Upper lobe of right lung (tissue), 1 donor: ENCODE measurements at regions not wholly inside any gene's neighbourhood (a gene's known extent, or its start where the extent isn't known, plus 50 kb on each side); places are given as distances from the start of the nearest gene placed in this dataset.

Source experiments
- ATAC-seq: fragments of 200-7000 bp; cut with Tn5 transposase; one replicate; pipeline ENCODE4 v1.9.1; 2020; ENCODE audit warnings: mild to moderate bottlenecking, moderate library complexity
- DNase-seq: peaks from one replicate; pipeline ENCODE4 v3.0.0-alpha.2; 2020
- H3K27ac ChIP-seq: fragments of 200-600 bp; one replicate; pipeline ENCODE4 v1.8.0; 2022
- H3K27me3 ChIP-seq: fragments of 200-600 bp; one replicate; pipeline ENCODE4 v1.8.0; 2022; ENCODE audit warnings: mild to moderate bottlenecking
- H3K36me3 ChIP-seq: fragments of 200-600 bp; one replicate; pipeline ENCODE4 v1.8.0; 2022
- H3K4me1 ChIP-seq: fragments of 200-600 bp; one replicate; pipeline ENCODE4 v1.8.0; 2022
- H3K4me3 ChIP-seq: fragments of 200-600 bp; one replicate; pipeline ENCODE4 v1.8.0; 2022; ENCODE audit warnings: mild to moderate bottlenecking
- H3K9me3 ChIP-seq: fragments of 200-600 bp; one replicate; pipeline ENCODE4 v1.8.0; 2022
- intact Hi-C: fragments of 100-400 bp; cut with DNase I; formaldehyde crosslinking; loops from one replicate; pipeline ENCODE4 v1.11.0; 2022
- TF ChIP-seq, protein P1 (sequence below): fragments of 200-600 bp; IDR thresholded peaks from one replicate; pipeline ENCODE4 v1.8.0; 2022; ENCODE audit warnings: antibody characterized with exemption
- donor health status: DM: no; HTN: yes; CAD: no; lungs with severe emphysema.

DNA sequence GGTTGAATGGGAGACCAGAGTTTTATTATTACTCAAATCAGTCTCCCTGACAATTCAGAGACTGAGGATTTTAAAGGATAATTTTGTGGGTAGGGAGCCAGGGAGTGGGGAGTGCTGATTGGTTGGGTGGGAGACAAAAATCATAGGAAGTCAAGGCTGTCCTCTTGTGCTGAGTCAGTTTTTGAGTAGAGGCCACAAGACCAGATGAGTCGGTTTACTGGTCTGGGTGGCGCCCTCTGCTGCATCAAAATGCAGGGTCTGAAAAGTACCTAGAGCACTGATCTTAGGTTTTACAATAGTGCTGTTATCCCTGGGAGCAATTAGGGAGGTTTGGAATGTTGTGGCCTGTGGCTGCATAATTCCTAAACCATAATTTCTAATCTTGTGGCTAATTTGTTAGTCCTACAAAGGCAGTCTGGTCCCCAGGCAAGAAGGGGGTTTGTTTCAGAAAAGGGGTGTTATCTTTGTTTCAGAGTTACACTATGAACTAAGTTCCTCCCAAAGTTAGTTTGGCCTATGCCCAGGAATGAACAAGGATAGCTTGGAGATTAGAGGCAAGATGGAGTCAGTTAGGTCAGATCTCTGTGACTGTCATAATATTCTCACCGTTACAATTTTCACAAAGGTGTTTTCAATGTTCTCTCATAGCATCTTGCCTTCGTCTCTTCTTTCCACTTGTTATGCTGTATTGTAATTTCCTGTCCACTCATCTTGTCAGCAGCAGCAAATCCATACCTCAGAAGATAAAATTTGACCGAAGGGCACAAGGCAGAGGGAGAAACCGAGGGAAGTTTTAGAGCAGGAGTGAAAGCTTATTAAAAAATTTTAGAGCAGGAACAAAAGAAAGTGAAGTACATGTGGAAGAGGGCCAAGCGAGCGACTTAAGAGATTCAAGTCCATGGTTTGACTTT lies 59.2 kb upstream of the CLINT1 start:
- DNase-seq = peak; percentile 77
- H3K36me3 ChIP-seq = no peaks in the 10 kb centered on the region
- no peak overlapping the region for H3K4me3 ChIP-seq
- TF ChIP-seq, protein P1, sequence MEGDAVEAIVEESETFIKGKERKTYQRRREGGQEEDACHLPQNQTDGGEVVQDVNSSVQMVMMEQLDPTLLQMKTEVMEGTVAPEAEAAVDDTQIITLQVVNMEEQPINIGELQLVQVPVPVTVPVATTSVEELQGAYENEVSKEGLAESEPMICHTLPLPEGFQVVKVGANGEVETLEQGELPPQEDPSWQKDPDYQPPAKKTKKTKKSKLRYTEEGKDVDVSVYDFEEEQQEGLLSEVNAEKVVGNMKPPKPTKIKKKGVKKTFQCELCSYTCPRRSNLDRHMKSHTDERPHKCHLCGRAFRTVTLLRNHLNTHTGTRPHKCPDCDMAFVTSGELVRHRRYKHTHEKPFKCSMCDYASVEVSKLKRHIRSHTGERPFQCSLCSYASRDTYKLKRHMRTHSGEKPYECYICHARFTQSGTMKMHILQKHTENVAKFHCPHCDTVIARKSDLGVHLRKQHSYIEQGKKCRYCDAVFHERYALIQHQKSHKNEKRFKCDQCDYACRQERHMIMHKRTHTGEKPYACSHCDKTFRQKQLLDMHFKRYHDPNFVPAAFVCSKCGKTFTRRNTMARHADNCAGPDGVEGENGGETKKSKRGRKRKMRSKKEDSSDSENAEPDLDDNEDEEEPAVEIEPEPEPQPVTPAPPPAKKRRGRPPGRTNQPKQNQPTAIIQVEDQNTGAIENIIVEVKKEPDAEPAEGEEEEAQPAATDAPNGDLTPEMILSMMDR = peak; percentile 49
- peak; percentile 45 for ATAC-seq
- H3K27ac ChIP-seq = peak overlapping the region; percentile 74
- intact Hi-C loops = no loop called here
- no peaks in the 10 kb centered on the region for H3K27me3 ChIP-seq
- H3K9me3 ChIP-seq = no peaks in the 10 kb centered on the region
- H3K4me1 ChIP-seq = peaks cover 36% of the 10 kb centered on the region

DNA sequence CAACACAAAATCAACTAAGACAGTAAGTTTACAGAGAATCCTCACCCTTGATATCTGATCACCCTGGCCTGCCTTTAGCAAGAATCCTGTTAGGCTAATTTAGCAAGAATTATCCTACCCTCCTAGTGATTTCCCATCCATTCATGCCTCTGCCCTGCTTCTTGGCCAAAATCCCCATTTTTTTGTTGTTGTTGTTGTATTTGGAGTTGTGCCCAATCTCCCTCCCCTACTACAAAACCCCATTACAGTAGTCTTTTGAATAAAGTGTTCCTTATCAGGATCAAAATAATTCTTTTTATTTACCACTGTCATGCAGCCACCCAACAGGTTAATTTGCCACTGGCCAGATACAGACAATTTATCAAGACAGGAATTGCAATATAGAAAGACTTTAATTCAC lies 58.5 kb upstream of the CLINT1 start:
- H3K36me3 ChIP-seq = no peaks in the 10 kb centered on the region
- no peak for ATAC-seq
- H3K27ac ChIP-seq = no peak overlapping the region
- no peaks in the 10 kb centered on the region for H3K9me3 ChIP-seq
- H3K4me1 ChIP-seq = peaks cover 43% of the 10 kb centered on the region
- no peak overlapping the region for H3K4me3 ChIP-seq
- intact Hi-C loops = no loop called here
- no peaks in the 10 kb centered on the region for H3K27me3 ChIP-seq
- TF ChIP-seq, protein P1 = no peak
- no peak for DNase-seq

DNA sequence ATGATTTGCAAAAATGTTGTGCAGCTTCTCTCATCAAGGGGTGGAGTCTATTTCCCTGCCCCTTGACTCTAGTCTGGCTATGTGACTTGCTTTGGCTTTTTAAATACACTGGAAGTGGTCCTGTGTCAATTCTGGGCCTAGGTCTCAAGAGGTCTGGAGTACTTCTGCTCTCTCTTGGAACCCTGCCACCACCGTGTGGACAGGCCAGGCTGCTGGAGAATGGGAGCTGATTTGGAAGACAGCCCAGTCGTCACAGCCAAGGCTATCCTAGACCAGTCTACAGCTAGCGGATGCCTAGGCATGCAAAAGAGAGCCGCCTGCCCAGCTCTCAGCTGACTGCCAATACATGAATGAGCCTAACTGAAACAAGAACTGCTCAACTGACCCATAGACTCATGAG lies 56.7 kb upstream of the CLINT1 start:
- Histone ChIP-seq H3K27me3 (no peaks in the 10 kb centered on the region), H3K4me1 (peaks cover 43% of the 10 kb centered on the region), H3K27ac (peak overlapping the region; percentile 34), H3K4me3 (no peak overlapping the region), H3K36me3 (no peaks in the 10 kb centered on the region), H3K9me3 (no peaks in the 10 kb centered on the region)
- DNase-seq (peak; percentile 90), ATAC-seq (peak; percentile 86)
- intact Hi-C loops = no loop called here
- TF ChIP-seq, protein P1 = no peak

DNA sequence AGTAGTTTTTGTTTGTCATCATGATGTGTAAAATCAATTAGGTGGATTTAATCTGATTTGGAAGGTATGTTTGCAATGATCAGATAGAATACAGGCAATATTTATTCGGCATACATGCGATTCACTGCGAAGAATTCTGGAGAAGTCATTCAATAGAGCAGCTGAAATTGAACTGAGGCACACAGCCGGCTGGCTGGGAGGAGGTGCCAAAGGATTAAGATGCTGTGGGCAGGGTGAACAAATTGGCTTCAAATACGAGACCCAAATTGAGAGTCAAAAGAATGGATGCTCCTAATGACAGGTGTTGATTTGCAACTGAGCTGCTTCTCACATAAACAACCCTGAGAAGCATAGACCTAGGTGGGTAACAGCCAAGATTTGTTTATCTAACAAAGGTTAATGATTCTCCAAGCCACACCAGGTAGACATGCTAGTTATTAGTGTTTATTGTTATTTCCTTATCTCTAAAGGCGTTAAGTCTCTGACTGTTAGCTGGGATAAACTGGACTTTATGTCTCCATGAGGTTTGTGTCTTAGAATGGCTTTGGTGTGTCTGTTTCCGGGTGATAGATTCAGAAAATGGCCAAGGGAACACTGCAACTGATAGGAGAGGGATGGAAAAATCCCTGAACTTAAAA lies 55.3 kb upstream of the CLINT1 start:
- no peak for ATAC-seq
- TF ChIP-seq, protein P1 = no peak
- no peaks in the 10 kb centered on the region for H3K27me3 ChIP-seq
- H3K9me3 ChIP-seq = no peaks in the 10 kb centered on the region
- no peak overlapping the region for H3K27ac ChIP-seq
- DNase-seq = no peak
- intact Hi-C loops = no loop called here
- H3K4me3 ChIP-seq = no peak overlapping the region
- H3K36me3 ChIP-seq = no peaks in the 10 kb centered on the region
- H3K4me1 ChIP-seq = peaks cover 35% of the 10 kb centered on the region

DNA sequence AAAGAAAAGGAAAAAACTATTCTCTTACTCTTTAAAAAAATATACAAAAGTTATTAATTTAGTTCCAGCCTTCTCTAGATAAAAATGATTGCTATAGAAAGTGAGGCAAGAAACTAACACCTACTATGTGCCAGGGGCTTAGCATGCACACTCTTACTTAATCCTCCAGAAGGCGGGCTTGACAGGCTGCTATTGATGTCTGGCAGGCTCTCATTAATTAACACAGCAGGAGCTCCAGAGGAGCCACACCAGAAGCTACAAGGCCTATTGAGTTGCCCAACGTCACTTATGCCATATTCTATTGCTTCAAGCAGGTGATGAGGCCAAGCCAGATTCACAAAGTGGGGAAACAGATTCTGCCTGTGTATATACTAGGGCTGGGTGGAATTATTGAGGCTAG lies 54.6 kb upstream of the CLINT1 start:
- TF ChIP-seq, protein P1 = no peak
- intact Hi-C loops = no loop called here
- Histone ChIP-seq H3K36me3 (no peaks in the 10 kb centered on the region), H3K27ac (peak overlapping the region; percentile 15), H3K4me1 (peaks cover 34% of the 10 kb centered on the region), H3K9me3 (no peaks in the 10 kb centered on the region), H3K27me3 (no peaks in the 10 kb centered on the region), H3K4me3 (no peak overlapping the region)
- ATAC-seq (no peak), DNase-seq (no peak)
